GM21825 (cell line): ENCODE measurements at regions not wholly inside any gene's neighbourhood (a gene's known extent, or its start where the extent isn't known, plus 50 kb on each side); places are given as distances from the start of the nearest gene placed in this dataset.
"Not testable (repeated sequence)": the region's sequence is repeated elsewhere in the genome, so short reads cannot be mapped to it uniquely, and the experiment has no call there.

Experiments
- ATAC-seq: cut with Tn5 transposase; IDR thresholded peaks from one replicate; pipeline ENCODE4 v1.9.1; 2021; ENCODE audit warnings: mild to moderate bottlenecking, moderate library complexity; ENCODE audit not compliant: unreplicated experiment

GRCh38 chr13:75180805-75181455, 301.0 kb downstream of the TBC1D4 start:
- no peak for ATAC-seq

DNA sequence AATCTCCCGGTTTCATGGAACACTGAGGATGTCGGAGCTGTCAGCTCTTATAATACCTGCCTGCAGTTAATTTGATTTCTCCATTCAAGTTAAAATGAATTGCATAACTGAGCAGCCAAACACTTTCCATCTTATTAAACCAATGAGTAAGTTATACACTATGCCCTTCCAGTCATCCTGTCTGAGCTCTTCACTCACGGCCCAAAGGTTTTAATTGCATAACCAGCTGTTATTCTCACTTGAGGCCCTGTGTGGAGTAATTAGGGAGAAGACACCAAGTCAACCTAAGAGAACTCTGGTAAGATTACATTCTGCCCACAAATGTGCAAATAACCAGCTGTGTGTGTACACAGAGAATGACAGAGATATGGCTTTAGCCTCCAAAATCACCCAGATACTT, 303.5 kb downstream of the TBC1D4 start:
- ATAC-seq, result no peak

GRCh38 chr13:75175575-75175974, 306.4 kb downstream of the TBC1D4 start:
- ATAC-seq, result no peak

- ATAC-seq, result not testable (repeated sequence)
These were observed 306.9 kb downstream of the TBC1D4 start for GRCh38 chr13:75175097-75175496.

- ATAC-seq, result no peak
These were observed 307.5 kb downstream of the TBC1D4 start for GRCh38 chr13:75174481-75174880.

DNA sequence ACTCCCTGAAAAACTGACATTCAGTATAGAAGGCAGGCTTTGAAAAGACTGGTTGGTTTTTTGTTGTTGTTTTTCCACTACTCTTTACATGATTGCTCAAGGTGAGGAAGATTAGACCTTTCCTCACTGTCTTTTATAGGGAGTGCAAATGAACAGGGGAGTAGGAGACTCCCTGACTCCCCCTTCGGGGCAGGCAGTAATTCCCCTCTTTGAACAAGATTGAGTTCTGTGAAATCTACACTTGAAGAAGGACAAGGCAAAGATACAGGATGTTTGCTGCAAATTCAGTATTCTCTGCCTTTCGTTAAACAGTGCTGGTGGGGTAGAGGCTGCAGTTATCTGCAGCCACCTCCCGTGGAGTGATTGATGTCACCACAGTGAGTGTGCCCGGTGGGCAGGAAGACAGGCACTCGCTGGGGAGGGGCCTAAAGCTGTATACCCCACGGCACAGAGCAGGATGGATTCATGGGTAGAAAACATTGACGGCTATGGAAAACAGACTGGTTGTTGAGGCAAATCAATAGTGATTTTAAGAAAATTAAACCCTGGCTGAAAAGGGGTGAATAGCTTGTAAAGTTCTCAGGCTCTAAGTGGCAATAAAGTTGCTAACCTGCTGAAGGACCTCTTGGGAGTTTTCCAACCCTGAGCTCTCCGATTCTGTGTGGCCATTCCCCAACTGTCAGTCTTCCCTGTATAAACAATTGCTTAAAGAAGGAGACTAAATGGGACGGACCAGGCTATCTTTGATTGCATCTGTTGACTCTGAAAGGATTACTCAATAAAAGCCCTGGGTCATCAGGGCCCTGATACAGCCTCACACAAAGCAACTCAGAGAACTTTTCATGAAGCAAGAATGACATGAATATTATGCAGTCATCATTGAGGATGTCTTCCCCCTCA, 308.3 kb downstream of the TBC1D4 start:
- no peak for ATAC-seq

- ATAC-seq, result no peak
These were observed 311.7 kb downstream of the TBC1D4 start for GRCh38 chr13:75170311-75170710.

DNA sequence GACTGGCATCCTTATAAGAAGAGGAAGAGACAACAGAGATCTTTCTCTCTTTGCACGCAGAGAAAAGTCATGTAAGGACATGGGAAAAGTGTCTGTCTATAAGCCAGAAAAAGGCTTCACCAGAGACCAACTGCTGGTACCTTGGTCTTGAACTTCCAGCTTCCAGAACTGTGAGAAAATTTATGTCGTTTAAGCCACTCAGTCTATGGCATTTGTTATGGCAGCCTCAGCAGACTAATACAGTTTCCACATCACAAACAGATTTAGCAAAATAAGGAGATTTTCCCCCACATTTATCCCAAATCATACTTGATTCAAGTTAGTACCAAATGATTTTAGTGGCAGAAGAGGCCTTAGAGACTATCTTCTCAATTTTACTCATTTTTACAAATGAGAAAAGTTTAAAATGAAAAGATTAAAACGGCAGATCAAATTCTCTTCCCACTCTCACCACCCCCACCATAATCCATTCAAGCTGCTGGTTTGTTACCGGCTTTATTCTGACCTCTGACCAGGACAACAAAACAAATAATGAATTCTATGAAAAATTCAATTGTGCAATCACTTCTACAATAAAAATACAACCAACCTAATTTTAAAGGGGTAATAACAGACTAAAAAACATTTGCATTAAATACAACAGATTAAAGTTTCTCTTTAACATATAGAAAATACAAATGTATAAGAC, 316.3 kb downstream of the TBC1D4 start:
- no peak for ATAC-seq

DNA sequence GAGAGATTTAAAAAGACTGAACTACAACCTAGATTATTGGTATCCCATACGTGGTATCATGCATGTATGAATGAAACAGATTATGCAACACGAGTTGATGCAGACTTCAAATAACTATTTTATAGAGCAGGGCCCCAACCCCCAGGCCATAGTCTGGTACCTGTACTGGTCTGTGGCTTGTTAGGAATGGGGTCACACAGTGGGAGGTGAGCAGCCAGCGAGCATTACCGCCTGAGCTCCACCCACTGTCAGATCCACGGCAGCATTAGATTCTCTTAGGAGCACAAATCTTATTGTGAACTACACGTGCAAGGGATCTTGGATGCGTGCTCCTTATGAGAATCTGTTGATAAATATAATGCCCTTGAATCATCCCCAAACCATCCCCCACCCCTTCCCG, 320.2 kb downstream of the TBC1D4 start:
- no peak for ATAC-seq

DNA sequence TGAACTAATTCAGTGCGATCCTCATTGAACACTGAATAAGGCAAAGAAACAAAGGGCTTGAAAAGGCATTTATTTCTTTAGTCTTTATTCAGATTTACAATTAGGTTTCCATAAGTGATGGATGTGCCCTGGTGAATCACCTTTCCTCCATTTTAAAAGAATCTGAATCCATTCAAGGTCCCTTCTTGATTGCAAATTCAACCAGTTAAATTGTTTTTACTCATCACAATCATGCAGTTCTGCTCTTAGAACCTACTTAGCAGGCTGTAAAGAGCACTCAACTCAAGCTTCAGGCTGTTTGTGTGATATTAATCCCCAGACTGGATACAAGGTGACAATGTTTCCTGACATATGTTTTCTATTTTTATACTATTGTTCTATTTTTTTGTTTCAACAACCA, 321.0 kb downstream of the TBC1D4 start:
- no peak for ATAC-seq

DNA sequence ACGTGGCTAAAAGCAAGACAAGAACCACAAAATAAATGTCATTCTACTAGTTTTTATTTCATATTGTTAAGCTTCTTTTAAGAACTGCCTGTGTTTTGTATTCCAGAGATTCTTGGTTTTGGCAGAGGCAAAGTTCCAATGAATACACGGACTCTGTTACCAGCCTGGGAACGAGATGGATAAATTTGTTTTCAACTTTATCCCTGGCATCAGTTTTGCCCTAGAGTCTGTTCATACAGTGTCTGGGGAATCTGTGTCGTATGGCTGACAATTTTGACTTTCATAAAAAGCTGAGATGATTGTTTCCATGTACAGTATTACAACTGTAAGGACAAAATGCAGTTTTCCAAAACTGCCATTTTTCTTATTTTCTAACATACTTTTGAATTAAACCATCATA, 327.6 kb downstream of the TBC1D4 start:
- no peak for ATAC-seq

- no peak for ATAC-seq
These were observed 328.1 kb downstream of the TBC1D4 start for GRCh38 chr13:75153834-75154233.

DNA sequence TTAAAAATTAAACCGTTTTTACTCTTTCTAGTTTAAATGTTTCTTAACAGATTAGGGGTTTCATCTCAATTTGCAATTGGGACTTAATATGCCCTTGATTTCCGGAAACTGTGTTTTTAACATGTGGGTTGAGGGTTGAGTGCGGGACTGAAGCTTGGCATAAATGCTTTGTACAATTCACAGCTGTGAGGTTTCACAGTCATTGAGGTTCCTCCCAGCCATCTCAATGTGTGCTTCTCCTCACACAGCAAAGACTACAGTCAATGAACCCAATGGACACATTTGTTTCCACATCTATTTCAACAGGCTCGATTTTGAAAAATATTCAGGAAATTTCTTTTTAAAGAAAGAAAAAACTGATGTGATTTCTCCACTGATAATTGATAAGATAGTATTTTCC, 328.6 kb downstream of the TBC1D4 start:
- no peak for ATAC-seq

- no peak for ATAC-seq
These were observed 330.8 kb downstream of the TBC1D4 start for GRCh38 chr13:75151081-75151643.

DNA sequence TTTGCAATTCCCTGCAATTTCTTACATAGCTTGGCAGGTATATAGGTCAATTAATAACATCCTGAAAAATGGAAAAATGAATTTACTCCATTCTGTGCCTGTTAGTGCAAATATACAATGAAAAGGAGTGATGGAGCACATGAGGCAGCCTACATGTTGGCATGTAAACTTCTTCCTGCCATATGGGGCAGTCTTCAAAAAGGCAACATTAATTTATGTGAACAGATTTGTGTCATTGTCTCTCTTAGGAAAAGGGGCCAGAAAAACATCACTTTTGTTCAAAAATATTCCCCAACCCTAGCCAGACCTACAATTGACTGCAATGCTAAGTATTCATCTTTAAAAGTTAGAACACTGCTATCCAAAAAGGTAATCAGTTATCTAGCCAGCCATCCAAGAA, 332.2 kb downstream of the TBC1D4 start:
- ATAC-seq, result no peak

DNA sequence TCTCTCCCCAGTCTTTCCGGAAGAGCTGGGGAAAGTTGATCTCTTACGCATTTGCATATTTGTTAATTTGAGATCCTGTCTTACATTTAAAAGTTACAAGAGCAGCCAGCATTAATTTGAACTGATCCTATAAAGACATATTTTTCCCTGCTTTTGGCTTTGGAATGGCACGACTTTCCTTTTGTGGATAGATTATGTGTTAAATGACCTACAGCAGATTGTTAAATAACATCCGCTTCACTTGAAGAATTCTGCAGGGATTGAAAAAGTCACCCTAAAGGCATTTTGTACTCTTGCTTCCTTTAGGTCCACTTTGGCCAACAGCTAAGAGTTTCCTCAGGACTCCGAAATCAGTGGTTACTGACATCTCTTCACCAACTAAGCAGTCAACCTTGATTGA, 334.0 kb downstream of the TBC1D4 start:
- ATAC-seq, result no peak

DNA sequence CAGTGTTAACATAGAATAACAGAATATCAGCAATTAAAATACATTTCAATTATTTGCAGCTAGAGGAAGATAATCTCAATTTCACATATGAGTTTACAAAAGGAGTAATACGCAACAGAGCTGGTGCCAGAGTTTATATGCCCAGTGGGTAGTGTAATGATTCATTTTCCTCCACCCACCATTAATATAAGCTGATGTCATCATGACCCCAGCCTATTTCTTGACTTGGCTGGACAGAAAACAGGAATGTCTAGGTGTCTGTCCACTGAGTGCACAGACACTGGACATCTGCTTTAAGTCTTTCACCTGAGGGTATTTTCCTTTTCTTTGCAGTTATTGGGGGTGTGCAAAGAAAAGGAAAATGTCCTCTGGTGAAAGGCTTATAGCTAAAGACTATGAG, 335.5 kb downstream of the TBC1D4 start:
- no peak for ATAC-seq

GRCh38 chr13:75145927-75146326, 336.0 kb downstream of the TBC1D4 start:
- no peak for ATAC-seq

DNA sequence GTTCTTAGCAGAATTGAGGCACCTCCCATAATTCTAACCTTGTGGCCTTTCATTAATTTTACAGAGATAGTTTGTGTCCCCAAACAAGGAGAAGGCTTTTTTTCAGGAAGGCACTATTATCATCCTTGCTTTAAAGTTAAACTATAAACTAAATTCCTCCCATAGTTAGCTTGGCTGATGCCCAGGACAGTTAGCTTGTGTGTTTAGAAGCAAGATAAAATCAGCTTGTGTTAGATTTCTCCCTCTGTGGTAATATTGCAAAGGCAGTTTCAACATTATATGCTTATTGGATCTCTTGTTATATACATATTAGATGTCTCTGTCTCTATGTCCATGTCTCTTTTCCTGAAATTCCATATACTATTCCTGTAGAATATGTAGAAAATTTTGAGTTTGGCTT, 342.7 kb downstream of the TBC1D4 start:
- ATAC-seq, result no peak

GRCh38 chr13:75137911-75138571, 343.9 kb downstream of the TBC1D4 start:
- no peak for ATAC-seq

- ATAC-seq, result no peak
These were observed 345.8 kb downstream of the TBC1D4 start for GRCh38 chr13:75136151-75136550.
